Activated CD4-positive, CD25-positive, alpha-beta regulatory T cell treated with anti-CD3 and anti-CD28 coated beads, Interleukin-2, amount 50 U/mL, for 24 hours (primary cell): ENCODE measurements at regions not wholly inside any gene's neighbourhood (a gene's known extent, or its start where the extent isn't known, plus 50 kb on each side); places are given as distances from the start of the nearest gene placed in this dataset.
A peak's percentile ranks its signal among the peaks of the same experiment; 100 is the strongest.

Experiments used
- ATAC-seq, 2 donors: fragments of 150-1000 bp; cut with Tn5 transposase; one replicate each; pipeline ENCODE4 v1.10.0; 2021; ENCODE audit warnings: mild to moderate bottlenecking in 1 of 2, moderate library complexity in 1 of 2

- no peak for ATAC-seq
These were observed 76.4 kb downstream of the DDX3Y start for GRCh38 chrY:12981074-12981473.

GRCh38 chrY:12982249-12982829 lies 77.7 kb downstream of the DDX3Y start:
- no peak for ATAC-seq

GRCh38 chrY:12984637-12985344 lies 80.1 kb downstream of the DDX3Y start:
- no peak for ATAC-seq

- ATAC-seq: no peak
These were observed 112.8 kb downstream of the DDX3Y start for GRCh38 chrY:13017493-13017892.

GRCh38 chrY:13019486-13019885 lies 114.8 kb downstream of the DDX3Y start:
- ATAC-seq: no peak

- ATAC-seq: no peak
These were observed 116.2 kb downstream of the DDX3Y start for GRCh38 chrY:13020839-13021238.

GRCh38 chrY:13023607-13024006 lies 118.9 kb downstream of the DDX3Y start:
- ATAC-seq: no peak

- ATAC-seq: no peak
These were observed 119.8 kb downstream of the DDX3Y start for GRCh38 chrY:13024447-13024846.

GRCh38 chrY:13026906-13027305 lies 122.2 kb downstream of the DDX3Y start:
- ATAC-seq: no peak

- ATAC-seq: peak; percentile 17 to 36
These were observed 135.6 kb downstream of the DDX3Y start for GRCh38 chrY:13040232-13040631.

GRCh38 chrY:13053501-13053900 lies 148.8 kb downstream of the DDX3Y start:
- no peak for ATAC-seq

GRCh38 chrY:13066372-13066771 lies 161.7 kb downstream of the DDX3Y start:
- no peak for ATAC-seq

GRCh38 chrY:13068696-13069095 lies 164.0 kb downstream of the DDX3Y start:
- ATAC-seq: no peak

GRCh38 chrY:13069111-13069510 lies 164.4 kb downstream of the DDX3Y start:
- ATAC-seq: no peak

GRCh38 chrY:13082748-13083147 lies 178.1 kb downstream of the DDX3Y start:
- no peak for ATAC-seq

GRCh38 chrY:13091575-13091974 lies 186.9 kb downstream of the DDX3Y start:
- ATAC-seq: no peak

- ATAC-seq: no peak
These were observed 188.3 kb downstream of the DDX3Y start for GRCh38 chrY:13092986-13093385.

GRCh38 chrY:13093461-13093860 lies 188.8 kb downstream of the DDX3Y start:
- ATAC-seq: no peak

GRCh38 chrY:13094411-13094810 lies 189.7 kb downstream of the DDX3Y start:
- ATAC-seq: no peak

- ATAC-seq: no peak
These were observed 190.4 kb downstream of the DDX3Y start for GRCh38 chrY:13094904-13095600.

- no peak for ATAC-seq
These were observed 222.3 kb downstream of the DDX3Y start for GRCh38 chrY:13126881-13127456.

- ATAC-seq: no peak
These were observed 222.8 kb downstream of the DDX3Y start for GRCh38 chrY:13127476-13127875.

GRCh38 chrY:13149148-13149547 lies 244.5 kb downstream of the DDX3Y start:
- no peak for ATAC-seq

- no peak for ATAC-seq
These were observed 263.0 kb downstream of the DDX3Y start for GRCh38 chrY:13167698-13168097.
